HepG2 (cell line): ENCODE measurements at regions not wholly inside any gene's neighbourhood (a gene's known extent, or its start where the extent isn't known, plus 50 kb on each side); places are given as distances from the start of the nearest gene placed in this dataset.

Experiments
- ATAC-seq: fragments of 200-7000 bp; cut with Tn5 transposase; 3 replicates; pipeline ENCODE4 v1.9.1; 2020; ENCODE audit warnings: mild to moderate bottlenecking, moderate library complexity
- BruUV-seq: library from RNA; stranded (reverse); fragments of 400-500 nt; replicated peaks from 2 replicates; lab custom pipeline; 2021; lab: Mats Ljungman, UMichigan
- CTCF ChIA-PET: fragments of 300-600 bp; formaldehyde crosslinking; extraction: SDS; loops from one replicate; lab custom pipeline; 2021; ENCODE audit warnings: low total read pairs, inconsistent platforms, low intra/inter-chr PET ratio; lab: Yijun Ruan, JAX
- POLR2A ChIA-PET: fragments of 350-600 bp; sonication (Branson Sonifier 250); formaldehyde crosslinking; loops from one replicate; lab custom pipeline; 2020; ENCODE audit warnings: antibody characterized with exemption, inconsistent platforms; lab: Yijun Ruan, JAX
- DNase-seq: peaks from one replicate; pipeline ENCODE4 v3.0.0-alpha.2; 2015; ENCODE audit warnings: low spot score
- FAIRE-seq: peaks from 3 replicates; lab custom pipeline; 2011; peaks lifted over from hg19 to GRCh38; lab: Jason Lieb, UNC
- H2AFZ ChIP-seq: one replicate; pipeline ENCODE4 v1.6.1; 2011; ENCODE audit warnings: low read length, inconsistent platforms
- H3K27ac ChIP-seq: fragments of 300-600 bp; 3 replicates; pipeline ENCODE4 v1.8.0; 2011; ENCODE audit warnings: mixed run types, mild to moderate bottlenecking, mixed read lengths, low read length, inconsistent platforms; ENCODE audit not compliant: insufficient read depth; ENCODE audit errors: extremely low read length
- H3K27me3 ChIP-seq, 2 experiments: fragments of 200-600 bp in 1 of 2; 2 replicates in 1 of 2; 3 replicates in 1 of 2; pipeline versions ENCODE4 v1.6.0 to v1.8.0; 2011; ENCODE audit warnings: low read length in 2 of 2, mild to moderate bottlenecking in 2 of 2, moderate library complexity in 2 of 2, inconsistent platforms in 1 of 2; ENCODE audit not compliant: insufficient read depth in 2 of 2, control insufficient read depth in 1 of 2
- H3K36me3 ChIP-seq, 2 experiments: fragments of 200-600 bp in 1 of 2; replicated peaks in 1 of 2; 2 replicates in 1 of 2; 3 replicates in 1 of 2; pipeline versions ENCODE4 v1.5.1 to v1.8.0; 2011; ENCODE audit warnings: low read length in 2 of 2, inconsistent platforms in 1 of 2; ENCODE audit not compliant: insufficient read depth in 2 of 2, control insufficient read depth in 1 of 2
- H3K4me1 ChIP-seq: 2 replicates; pipeline ENCODE4 v1.5.1; 2012; ENCODE audit warnings: low read length, inconsistent platforms; ENCODE audit not compliant: insufficient read depth
- H3K4me2 ChIP-seq: 2 replicates; pipeline ENCODE4 v1.6.0; 2011; ENCODE audit warnings: low read depth, low read length, inconsistent platforms
- H3K4me3 ChIP-seq, 3 experiments: fragments of 200-600 bp in 1 of 3; sonication (generic), shearing (Covaris generic) in 1 of 3; replicated peaks in 1 of 3; 2 replicates each; pipeline ENCODE4 v1.5.1; 2011 to 2016; ENCODE audit warnings: low read length in 3 of 3, inconsistent platforms in 2 of 3, low read depth in 2 of 3, mild to moderate bottlenecking in 2 of 3, control low read depth in 1 of 3, mixed read lengths in 1 of 3; ENCODE audit not compliant: insufficient read depth in 1 of 3
- H3K79me2 ChIP-seq: one replicate; pipeline ENCODE4 v1.6.1; 2011; ENCODE audit warnings: low read length, inconsistent platforms; ENCODE audit not compliant: insufficient read depth
- H3K9ac ChIP-seq: 2 replicates; pipeline ENCODE4 v1.6.0; 2011; ENCODE audit warnings: mild to moderate bottlenecking, low read depth, low read length, inconsistent platforms; ENCODE audit not compliant: insufficient read depth
- H3K9me3 ChIP-seq: 2 replicates; pipeline ENCODE4 v1.5.1; 2012; ENCODE audit warnings: mild to moderate bottlenecking, low read length
- H4K20me1 ChIP-seq: 2 replicates; pipeline ENCODE4 v1.6.0; 2011; ENCODE audit warnings: inconsistent platforms, mild to moderate bottlenecking, low read length, moderate library complexity; ENCODE audit not compliant: insufficient read depth
- ZNF629 ChIP-seq: sonication (generic); formaldehyde crosslinking; conservative IDR thresholded peaks from 2 replicates; pipeline ENCODE4 v1.5.0; 2020; ENCODE audit warnings: missing genetic modification reagents
- WGBS: methylation state at CpG from one replicate; pipeline ENCODE4 v1.1.6; 2017; ENCODE audit warnings: low lambda C conversion rate; 5-methylcytosine and 5-hydroxymethylcytosine counted together
- in situ Hi-C: cut with HindIII; loops from 2 replicates; pipeline ENCODE4 v1.10.0; 2017; ENCODE audit warnings: low pct_unique_long_range_greater_than_20kb; ENCODE audit not compliant: extremely low pct_ligation_motif_present
- intact Hi-C: fragments of 100-400 bp; cut with micrococcal nuclease; formaldehyde crosslinking; loops from one replicate; pipeline ENCODE4 v1.10.0; 2022; ENCODE audit not compliant: unreplicated experiment
- TF ChIP-seq, protein P1 (sequence below): IDR thresholded peaks from 2 replicates; pipeline ENCODE4 v1.6.1; 2016; ENCODE audit warnings: low read depth, missing genetic modification reagents, missing compliant biosample characterization
- TF ChIP-seq, protein P2 (sequence below): sonication (generic); formaldehyde crosslinking; IDR thresholded peaks from 2 replicates; pipeline ENCODE4 v1.4.0; 2020; ENCODE audit warnings: missing genetic modification reagents, borderline replicate concordance
- TF ChIP-seq, protein P3 (sequence below): sonication (generic); formaldehyde crosslinking; IDR thresholded peaks from 2 replicates; pipeline ENCODE4 v1.5.0; 2020; ENCODE audit warnings: missing genetic modification reagents
- TF ChIP-seq, protein P4 (sequence below): sonication (generic); formaldehyde crosslinking; IDR thresholded peaks from 2 replicates; pipeline ENCODE4 v1.8.0; 2022; ENCODE audit warnings: mild to moderate bottlenecking, missing genetic modification reagents

DNA sequence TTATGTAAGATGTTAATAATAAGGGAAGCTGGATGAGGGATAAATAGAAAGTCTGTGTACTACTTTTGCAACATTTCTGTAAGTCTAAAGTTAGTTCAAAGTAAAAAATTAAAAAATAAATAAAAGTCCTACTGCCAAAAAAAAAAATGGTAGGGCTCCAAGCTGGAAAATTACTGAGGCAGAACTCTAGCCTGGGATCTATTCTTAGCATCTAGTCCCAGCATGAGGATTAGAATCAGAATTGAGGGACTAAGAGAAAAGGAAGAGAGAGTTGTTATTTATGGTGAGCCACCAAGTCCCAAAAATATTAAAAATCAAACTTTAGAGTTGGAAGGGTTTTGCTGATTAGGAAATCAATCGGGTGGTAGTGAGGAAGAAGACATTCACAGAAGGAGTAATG is 110.3 kb downstream of the CYB561 start:
- 0% methylated on average over 1 of the region's 1 CpG for WGBS
- H3K9me3 ChIP-seq, result no peaks in the 10 kb centered on the region
- TF ChIP-seq, protein P1, sequence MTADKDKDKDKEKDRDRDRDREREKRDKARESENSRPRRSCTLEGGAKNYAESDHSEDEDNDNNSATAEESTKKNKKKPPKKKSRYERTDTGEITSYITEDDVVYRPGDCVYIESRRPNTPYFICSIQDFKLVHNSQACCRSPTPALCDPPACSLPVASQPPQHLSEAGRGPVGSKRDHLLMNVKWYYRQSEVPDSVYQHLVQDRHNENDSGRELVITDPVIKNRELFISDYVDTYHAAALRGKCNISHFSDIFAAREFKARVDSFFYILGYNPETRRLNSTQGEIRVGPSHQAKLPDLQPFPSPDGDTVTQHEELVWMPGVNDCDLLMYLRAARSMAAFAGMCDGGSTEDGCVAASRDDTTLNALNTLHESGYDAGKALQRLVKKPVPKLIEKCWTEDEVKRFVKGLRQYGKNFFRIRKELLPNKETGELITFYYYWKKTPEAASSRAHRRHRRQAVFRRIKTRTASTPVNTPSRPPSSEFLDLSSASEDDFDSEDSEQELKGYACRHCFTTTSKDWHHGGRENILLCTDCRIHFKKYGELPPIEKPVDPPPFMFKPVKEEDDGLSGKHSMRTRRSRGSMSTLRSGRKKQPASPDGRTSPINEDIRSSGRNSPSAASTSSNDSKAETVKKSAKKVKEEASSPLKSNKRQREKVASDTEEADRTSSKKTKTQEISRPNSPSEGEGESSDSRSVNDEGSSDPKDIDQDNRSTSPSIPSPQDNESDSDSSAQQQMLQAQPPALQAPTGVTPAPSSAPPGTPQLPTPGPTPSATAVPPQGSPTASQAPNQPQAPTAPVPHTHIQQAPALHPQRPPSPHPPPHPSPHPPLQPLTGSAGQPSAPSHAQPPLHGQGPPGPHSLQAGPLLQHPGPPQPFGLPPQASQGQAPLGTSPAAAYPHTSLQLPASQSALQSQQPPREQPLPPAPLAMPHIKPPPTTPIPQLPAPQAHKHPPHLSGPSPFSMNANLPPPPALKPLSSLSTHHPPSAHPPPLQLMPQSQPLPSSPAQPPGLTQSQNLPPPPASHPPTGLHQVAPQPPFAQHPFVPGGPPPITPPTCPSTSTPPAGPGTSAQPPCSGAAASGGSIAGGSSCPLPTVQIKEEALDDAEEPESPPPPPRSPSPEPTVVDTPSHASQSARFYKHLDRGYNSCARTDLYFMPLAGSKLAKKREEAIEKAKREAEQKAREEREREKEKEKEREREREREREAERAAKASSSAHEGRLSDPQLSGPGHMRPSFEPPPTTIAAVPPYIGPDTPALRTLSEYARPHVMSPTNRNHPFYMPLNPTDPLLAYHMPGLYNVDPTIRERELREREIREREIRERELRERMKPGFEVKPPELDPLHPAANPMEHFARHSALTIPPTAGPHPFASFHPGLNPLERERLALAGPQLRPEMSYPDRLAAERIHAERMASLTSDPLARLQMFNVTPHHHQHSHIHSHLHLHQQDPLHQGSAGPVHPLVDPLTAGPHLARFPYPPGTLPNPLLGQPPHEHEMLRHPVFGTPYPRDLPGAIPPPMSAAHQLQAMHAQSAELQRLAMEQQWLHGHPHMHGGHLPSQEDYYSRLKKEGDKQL, result no peak
- no peak for TF ChIP-seq ZNF629 (CRISPR knock-in tag)
- TF ChIP-seq, protein P2, sequence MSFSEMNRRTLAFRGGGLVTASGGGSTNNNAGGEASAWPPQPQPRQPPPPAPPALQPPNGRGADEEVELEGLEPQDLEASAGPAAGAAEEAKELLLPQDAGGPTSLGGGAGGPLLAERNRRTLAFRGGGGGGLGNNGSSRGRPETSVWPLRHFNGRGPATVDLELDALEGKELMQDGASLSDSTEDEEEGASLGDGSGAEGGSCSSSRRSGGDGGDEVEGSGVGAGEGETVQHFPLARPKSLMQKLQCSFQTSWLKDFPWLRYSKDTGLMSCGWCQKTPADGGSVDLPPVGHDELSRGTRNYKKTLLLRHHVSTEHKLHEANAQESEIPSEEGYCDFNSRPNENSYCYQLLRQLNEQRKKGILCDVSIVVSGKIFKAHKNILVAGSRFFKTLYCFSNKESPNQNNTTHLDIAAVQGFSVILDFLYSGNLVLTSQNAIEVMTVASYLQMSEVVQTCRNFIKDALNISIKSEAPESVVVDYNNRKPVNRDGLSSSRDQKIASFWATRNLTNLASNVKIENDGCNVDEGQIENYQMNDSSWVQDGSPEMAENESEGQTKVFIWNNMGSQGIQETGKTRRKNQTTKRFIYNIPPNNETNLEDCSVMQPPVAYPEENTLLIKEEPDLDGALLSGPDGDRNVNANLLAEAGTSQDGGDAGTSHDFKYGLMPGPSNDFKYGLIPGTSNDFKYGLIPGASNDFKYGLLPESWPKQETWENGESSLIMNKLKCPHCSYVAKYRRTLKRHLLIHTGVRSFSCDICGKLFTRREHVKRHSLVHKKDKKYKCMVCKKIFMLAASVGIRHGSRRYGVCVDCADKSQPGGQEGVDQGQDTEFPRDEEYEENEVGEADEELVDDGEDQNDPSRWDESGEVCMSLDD (CRISPR knock-in tag), result no peak
- TF ChIP-seq, protein P3, sequence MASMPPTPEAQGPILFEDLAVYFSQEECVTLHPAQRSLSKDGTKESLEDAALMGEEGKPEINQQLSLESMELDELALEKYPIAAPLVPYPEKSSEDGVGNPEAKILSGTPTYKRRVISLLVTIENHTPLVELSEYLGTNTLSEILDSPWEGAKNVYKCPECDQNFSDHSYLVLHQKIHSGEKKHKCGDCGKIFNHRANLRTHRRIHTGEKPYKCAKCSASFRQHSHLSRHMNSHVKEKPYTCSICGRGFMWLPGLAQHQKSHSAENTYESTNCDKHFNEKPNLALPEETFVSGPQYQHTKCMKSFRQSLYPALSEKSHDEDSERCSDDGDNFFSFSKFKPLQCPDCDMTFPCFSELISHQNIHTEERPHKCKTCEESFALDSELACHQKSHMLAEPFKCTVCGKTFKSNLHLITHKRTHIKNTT, result no peak
- TF ChIP-seq, protein P4, sequence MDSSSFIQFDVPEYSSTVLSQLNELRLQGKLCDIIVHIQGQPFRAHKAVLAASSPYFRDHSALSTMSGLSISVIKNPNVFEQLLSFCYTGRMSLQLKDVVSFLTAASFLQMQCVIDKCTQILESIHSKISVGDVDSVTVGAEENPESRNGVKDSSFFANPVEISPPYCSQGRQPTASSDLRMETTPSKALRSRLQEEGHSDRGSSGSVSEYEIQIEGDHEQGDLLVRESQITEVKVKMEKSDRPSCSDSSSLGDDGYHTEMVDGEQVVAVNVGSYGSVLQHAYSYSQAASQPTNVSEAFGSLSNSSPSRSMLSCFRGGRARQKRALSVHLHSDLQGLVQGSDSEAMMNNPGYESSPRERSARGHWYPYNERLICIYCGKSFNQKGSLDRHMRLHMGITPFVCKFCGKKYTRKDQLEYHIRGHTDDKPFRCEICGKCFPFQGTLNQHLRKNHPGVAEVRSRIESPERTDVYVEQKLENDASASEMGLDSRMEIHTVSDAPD (CRISPR knock-in tag), result no peak
- no peaks in the 10 kb centered on the region for H3K27me3 ChIP-seq
- H4K20me1 ChIP-seq, result no peaks in the 10 kb centered on the region
- H2AFZ ChIP-seq, result no peak overlapping the region
- in situ Hi-C loops, result no loop called here
- H3K27ac ChIP-seq, result no peak overlapping the region
- DNase-seq, result no peak
- no peaks in the 10 kb centered on the region for H3K4me1 ChIP-seq
- no peak for ATAC-seq
- ChIA-PET CTCF (no interaction called here), POLR2A (no interaction called here)
- no peaks in the 10 kb centered on the region for H3K36me3 ChIP-seq
- H3K79me2 ChIP-seq, result no peaks in the 10 kb centered on the region
- no TSS peak for BruUV-seq
- intact Hi-C loops, result no loop called here
- no peak overlapping the region for H3K4me2 ChIP-seq
- no peak overlapping the region for H3K4me3 ChIP-seq
- no peak for FAIRE-seq
- H3K9ac ChIP-seq, result no peak overlapping the region
